Activated CD4-positive, alpha-beta T cell treated with anti-CD3 and anti-CD28 coated beads, Interleukin-2, amount 50 U/mL, for 4 hours (primary cell): ENCODE measurements at regions not wholly inside any gene's neighbourhood (a gene's known extent, or its start where the extent isn't known, plus 50 kb on each side); places are given as distances from the start of the nearest gene placed in this dataset.

Experiments used
- DNase-seq, 2 experiments: peaks; one replicate each; pipeline ENCODE4 v3.0.0-alpha.2; 2020

DNA sequence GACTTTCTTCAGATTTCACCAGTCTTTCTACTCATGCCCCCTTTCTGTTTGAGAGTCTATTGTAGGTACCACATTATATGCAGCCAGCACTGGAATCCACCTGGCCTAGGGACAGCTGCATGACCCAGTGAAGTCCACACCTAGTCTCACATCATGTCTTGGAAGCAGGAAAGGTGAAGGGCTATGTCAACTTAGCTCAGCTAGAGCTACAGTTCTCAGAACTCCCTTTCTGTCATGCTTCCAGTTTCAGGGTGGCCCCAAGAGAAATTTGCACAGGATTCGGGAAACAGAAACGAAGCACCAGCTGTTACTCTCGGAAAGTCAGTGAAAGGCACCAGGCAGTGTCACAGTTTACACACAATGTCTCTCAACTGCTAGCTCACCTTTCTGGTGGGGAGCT lies 51.6 kb upstream of the NLRP1 start:
- no peak for DNase-seq

DNA sequence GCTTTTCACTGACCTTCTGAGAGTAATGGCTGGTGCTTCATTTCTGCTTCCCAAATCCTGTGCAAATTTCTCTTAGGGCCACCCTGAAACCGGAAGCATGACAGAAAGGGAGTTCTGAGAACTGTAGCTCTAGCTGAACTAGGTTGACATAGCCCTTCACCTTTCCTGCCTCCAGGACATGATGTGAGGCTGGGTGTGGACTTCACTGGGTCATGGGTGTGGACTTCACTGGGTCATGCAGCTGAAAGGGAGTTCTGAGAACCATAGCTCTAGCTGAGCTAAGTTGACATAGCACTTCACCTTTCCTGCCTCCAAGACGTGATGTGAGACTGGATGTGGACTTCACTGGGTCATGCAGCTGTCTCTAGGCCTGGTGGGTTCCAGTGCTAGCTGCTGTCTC lies 54.3 kb upstream of the NLRP1 start:
- no peak for DNase-seq

DNA sequence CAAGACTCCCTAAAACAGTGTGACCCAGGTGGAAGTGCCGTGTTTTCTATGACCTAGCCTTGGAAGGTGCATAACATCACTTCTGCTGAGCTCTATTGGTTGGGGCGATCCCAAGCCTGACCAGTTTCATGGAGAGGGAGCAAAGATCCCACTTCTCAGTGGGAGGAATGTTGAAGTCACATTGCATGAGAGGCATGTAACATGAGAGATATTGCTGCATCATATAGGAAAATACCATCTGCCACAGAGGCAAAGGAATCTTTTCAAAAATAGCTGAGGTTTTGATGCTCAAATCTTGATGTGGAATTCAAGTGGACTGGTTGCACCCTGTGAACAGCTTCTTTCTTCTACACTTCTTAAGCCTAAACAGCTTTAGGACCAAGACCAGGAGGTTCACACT lies 56.4 kb upstream of the NLRP1 start:
- no peak for DNase-seq

DNA sequence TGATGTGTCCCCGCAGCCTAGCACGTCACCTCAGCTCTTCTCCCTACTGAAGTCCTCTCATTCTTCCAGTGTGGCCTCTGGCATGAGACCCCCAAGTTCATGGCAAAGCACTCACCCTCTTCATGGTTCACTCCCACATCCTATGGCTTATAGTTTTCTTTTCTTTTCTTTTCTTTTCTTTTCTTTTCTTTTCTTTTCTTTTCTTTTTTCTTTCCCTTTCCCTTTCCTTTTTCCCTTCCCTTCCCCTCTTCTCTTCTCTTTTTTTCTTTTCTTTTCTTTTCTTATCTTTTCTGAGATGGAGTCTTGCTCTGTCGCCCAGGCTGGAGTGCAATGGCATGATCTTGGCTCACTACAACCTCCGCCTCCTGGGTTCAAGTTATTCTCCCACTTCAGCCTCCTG lies 58.4 kb upstream of the NLRP1 start:
- no peak for DNase-seq

DNA sequence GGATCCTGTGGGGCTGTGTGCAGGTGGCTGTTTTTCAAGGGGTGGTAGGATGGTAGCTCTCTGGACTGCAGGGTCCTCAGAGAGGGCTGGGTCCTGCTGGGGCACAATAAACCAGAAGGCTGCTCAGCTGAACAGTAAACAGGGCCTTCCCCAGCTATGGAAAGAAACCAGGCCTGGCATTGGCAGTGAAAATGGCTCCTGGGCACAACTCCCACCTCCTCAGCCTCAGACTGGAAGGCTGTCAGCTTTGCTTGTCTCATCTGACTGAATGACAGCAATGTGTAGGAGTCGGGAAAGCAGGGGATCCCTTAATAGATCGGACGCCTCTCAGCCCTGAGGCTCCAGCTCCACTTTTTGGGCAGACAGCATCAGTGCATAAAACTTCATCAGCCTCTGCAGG lies 59.8 kb upstream of the NLRP1 start:
- DNase-seq: no peak

DNA sequence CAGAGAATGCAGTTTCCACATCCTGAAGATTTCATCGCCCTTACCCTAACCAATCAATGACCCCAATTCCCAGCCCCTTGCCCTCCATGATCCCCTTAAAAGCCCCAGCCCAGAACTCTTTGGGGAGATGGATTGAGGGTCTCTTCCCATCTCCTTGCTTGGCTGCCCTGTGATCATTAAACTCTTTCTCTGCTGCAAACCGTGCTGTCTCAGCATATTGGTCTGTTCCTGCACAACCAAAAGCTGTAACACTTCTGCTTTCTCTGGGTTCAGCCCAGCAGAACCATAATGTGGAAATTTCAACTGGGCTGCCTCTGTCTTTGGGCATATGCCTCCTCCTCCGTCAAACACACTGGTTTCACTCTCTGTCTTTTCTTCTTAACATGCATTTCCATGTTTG lies 67.0 kb upstream of the NLRP1 start:
- DNase-seq: no peak

DNA sequence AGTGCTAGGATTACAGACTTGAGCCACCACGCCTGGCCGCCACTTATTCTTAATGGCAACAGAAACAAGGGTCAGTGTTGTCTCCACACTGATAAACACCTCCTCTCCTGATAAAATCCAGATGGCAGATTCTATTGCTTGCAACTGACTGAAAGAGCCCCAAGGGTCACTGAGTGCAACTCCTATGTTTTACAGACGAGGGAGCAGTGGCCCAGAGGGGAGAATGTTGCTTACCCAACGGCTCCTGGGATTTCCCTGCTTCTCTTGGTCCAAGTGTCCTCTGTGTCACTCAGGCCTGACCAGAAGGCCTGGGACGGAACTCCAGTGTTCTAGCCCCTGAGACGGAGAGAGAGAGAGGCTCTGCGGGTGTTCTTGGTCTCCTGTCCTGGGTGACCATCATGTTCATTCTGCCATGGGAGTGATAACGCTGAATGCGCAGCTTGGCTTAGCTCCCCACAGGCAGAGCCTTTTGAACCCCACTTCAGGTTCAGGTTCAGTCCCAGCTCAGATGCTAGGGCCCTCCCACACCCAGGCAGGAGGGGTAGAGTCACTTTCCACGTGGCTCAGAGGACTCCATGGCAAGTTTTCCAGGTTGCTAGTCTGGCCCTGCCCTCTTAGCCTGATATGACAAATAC lies 77.3 kb upstream of the NLRP1 start:
- DNase-seq: no peak

DNA sequence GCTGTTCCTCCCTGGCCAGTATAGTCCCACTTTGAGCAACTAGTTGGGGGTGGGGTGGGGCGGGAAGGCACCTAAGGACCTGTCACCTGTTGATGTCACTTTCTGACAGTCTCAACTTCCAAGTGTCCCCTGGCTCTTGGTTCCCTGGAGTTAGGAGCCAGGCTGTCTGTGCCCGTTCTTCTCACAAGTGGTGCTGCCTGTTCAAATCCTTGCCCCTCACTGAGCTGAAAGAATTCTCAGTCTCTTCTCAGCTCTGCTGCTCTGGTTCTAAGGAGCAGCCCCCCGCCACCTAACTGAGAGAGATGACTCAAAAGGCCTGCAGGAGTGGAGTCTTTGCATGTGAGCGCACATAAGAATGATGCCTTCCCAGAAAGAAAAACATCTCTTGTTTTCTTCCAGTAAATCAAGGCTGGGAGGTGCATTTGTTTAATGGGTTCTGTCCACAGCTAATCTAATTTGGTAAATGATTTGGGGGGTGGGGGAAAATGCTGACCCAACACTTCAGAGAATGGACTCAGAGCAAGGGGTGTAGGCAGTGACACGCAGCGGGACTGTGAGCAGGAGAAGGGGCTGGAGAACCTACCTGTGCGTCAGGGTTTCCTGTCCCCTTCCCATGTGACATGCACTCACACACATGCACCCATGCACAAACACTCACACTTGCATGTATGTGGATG lies 78.2 kb upstream of the NLRP1 start:
- DNase-seq: no peak

DNA sequence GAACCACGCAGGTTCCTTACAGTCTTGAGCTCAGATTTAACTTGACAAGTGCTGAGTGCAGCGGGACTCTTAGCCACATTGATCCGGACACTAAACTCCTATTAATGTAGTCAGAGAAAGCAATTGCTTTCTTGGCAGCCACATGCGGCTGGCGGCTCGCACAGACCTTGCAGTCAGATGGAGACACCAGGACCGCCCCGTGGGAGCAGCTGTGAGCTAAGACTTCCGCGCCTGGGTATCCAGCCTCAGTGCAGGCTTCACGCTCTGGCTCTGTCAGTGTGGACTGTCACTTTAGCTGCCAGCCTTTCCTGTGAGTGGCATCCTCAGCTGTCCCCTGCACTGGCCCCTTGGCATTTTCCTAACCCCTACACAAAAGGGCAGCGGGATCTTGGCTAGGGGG lies 80.9 kb upstream of the NLRP1 start:
- no peak for DNase-seq

DNA sequence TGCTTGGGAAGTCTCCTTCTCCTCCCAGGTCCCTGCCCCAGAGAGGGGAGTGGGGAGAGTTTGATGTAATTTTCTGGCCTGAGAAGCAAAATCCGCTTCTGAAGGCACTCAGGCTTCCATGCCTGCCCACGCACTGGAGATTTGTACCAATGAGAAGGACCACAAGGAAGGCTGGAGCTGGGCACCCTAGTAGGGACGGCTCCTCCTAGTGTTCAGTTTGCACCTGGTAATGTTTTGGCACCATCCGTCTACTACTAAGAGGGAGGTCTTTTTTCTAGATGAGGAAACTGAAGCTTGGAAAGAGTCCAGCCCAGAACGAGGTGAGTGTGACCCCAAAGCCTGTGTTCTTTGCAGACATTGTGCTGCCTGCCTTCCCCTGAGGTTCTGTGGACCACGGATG lies 83.6 kb upstream of the NLRP1 start:
- no peak for DNase-seq

DNA sequence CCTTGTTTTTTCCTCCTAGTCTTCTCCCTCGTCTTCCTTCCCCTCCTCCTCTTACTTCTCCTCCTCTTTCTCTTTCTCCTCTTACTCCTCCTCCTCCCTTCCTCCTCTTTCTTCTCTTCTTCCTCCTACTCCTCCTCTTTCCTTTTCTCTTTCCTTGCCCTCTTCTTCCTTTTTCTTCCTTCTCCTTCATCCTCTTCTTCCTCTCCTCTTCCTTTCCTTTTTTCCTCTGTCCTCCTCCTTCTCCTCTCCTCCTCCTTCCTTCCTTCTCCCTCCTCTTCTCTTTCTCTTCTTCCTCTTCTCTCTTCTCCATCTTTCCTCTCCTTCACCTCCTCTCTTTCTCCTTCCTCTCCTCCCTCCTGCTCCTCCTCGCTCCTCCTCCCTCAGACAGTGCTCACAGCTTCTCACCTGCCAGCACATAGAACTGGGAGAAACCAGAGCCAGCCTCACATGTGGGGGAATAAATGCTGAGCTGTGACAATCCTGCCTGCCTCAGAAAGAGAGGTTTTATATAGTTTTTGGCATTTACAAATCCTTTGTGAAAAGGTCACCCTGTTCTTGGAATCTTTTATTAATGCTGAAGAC lies 84.3 kb upstream of the NLRP1 start:
- no peak for DNase-seq

DNA sequence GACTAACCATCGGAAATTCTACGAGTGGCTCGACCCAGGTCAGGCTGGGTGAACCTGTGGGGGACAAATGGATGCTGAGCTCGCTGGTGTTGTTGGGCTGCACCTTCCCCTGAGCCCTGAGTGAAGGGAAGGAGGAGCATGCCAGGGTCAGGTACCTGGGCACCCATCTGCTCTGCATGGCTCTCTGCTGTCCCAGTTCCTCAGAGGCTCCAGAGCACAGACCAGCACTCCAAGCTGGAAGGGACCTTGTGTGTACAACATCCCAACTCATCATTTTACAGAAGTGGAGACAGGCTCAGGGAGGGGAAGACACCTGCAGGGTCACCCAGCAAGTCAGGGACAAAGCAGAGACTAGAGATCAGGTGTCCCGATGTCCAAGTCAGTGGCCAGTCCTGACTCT lies 84.9 kb upstream of the NLRP1 start:
- no peak for DNase-seq

DNA sequence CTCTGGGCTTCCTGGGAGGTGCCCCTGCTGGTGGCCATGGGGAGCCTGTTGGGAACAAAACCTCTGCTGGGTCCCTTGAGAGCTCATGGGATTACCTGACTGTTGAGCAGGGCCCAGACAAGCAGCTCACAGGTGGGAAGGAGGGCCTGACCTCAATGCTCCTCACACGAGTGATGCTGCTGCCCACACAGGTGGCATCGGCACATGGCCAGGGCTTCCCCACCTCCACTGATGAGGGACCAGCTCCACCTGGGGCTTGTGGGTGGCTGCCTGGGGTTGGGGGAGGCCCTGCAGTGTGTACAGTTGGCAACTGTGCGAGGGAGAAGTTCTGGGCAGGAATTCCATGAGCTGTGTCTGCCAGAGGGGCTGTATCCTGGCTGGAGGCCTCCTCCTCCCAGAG lies 87.8 kb upstream of the NLRP1 start:
- no peak for DNase-seq

DNA sequence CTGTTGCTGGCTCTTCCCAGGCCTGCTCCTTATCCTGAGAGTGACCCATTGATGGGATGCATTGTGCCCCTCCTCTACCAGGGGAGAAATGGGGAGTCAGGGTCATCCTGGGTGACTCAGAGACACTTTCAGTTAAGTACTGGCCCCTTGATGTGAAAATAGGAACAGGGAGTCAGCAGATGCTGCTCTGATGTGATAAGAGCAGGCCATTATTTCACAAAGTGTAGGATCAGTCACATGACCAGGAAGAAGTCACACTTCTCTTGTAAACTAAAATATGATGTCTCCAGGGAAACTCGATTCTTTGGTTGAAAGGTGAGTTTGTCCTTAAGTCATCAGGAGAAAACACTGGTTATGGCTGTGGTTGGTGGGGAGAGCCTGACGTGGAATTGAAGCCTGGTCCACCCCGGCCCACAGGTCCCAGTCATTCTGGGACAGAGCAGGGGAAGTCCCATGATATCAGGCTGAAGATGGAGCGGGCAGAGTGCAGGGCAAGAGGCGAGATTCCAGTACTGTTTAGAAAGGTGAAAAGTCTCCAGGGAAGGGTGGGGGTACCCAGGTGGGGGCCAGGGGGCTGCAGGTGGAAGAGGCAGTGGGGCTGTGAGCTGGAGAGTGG lies 88.6 kb upstream of the NLRP1 start:
- no peak for DNase-seq

DNA sequence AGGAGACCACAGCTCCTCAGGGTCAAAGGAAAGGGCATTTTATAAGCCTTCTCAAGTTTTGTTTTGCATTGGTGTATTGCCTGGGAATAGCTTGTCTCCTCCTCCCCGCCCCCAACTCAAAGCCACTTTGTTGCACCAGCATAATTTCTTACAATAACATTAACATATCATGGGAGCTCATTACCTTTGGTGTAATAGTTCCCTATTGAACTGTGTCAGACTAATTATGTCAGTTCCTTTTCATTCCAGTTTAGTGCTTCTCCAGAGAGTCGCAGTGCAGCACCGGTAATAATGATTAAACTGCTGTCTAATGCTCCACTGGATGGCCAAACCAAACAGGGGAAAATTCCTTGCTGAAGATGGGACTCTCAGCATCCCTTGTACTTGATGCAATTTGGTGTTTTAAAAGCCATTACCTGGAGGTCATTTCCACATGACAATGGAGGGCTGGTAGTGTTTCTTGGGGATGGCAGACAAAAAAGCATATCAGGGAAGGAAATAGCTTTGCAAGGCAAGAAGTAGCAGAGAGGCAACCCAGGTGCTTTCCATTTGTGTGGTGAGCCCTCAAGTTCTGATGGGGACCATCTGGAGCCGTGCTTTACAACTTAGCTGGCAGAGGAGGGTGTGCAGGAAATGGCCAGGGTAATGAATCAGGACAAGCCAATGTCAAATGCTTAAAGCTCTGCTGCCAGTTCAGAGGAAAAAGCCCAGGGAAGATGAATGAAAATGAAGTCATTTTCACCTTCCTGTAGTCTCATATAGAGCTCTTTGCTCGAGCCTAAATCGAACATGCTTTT lies 91.5 kb upstream of the NLRP1 start:
- DNase-seq: no peak

DNA sequence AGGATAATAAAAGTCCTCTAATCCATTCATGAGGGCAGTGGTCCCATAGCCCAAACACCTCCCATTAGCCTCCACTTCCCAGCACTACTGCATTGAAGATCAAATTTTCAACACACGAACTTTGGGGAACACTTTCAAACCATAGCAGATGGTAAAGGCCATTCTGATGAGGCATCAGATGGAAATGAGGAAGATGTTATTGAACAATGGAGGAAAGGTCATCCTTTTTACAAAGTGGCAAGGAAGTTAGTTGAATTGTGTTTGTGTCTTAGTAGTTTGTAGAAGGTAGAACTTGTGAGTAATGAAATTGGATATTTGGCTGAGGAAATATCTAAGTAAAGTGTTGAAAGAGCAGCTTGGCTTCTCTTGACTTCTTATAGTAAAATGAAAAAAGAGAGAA lies 93.3 kb upstream of the NLRP1 start:
- no peak for DNase-seq

DNA sequence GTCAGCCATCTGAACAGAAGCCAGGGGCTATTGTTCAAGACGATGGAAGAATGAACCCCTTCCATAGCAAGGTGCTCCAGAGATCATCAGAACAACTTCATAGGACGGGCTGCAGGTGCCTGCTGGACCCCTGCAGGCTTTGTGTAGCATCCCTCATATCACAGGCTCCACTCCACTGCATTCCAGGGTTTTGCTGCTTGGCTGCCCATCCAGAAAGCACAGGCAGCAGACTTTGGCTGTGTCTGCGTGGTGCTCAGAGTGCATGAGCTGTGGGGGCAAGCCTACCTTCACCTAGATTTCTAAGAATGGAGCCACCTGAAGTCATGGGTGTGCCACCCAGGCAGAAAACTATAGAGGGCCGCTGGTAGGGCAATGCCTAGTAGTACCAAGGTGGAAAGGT lies 93.9 kb upstream of the NLRP1 start:
- DNase-seq: no peak

DNA sequence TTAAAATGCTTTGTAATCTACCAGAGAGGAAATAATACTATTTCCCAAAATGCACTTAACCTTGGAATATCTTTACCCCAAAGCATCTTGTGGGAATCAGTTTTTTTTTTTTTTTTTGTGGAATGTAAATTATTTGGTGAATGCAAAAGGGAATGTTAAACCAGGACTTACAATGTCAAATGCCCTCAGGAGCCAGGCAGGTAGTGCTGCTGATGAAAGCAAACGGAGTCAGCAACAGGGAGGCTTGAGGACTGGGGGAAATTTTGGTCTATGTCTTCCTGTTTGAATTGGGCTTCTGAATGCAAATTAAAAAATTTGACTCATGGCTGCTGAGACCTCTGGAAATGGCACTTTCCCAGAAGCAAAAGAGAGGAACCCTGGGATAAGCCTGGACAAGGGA lies 96.5 kb upstream of the NLRP1 start:
- DNase-seq: no peak

DNA sequence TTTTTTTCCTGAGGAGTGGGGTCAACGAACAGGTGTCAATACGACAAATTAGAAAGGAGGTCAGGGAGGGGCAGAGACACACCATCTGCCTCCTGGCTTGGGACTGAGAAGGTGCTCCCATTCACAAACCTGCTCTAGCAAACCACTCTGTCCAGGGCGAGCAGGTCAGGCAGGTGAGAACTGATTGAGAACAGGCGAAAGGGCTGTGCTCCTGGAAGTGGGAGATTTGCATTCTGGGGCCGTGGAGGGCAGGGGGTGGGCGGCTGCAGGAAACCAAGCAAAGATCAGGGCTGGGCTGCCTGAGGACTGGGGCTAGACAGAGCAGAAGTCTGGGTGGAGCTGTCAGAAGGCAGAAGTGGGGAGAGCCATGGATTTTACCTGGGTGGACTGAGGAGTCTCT lies 98.9 kb upstream of the NLRP1 start:
- DNase-seq: no peak

DNA sequence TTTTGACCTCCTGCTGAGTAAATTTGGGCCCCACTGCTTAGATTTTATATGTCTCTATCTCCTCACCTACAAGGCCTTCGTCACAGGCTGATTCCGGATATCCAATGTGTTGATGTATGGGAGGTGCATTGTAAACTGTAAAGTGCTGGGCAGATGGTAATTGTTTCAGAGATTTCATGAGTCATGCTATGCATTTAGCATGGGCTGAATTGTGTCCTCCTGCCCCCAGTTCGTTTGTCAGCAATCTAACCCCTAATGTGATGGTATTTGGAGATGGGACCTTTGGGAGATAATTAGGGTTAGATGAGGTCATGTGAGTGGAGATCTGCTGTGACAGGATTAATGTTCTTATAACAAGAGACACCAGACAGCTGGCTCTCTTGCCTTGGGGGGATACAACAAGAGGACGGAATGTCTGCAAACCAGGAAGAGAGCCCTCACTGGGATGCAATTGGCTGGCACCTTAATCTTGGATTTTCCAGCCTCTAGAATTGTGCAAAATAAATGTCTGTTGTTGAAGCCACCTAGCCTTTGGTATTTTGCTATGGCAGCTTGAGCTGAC lies 101.8 kb upstream of the NLRP1 start:
- no peak for DNase-seq

DNA sequence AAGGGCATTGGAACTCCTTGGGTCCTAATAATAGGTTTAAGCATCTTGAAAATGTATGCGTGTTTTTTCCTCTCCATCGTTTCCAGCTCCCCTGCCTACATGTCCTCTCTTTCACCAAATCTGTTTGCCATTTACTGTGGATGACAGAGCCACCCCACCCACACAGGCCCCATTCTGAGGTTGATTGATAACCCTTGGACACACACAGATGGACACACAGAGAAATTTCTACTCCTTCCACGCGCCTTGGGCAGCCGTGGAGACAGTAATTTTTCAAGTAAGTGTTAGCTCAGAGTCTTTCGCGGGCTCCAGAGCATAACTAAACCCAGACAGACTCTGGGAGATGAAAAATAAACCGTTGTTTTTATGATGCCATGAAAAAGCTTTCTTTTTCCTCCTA lies 103.3 kb upstream of the NLRP1 start:
- no peak for DNase-seq

DNA sequence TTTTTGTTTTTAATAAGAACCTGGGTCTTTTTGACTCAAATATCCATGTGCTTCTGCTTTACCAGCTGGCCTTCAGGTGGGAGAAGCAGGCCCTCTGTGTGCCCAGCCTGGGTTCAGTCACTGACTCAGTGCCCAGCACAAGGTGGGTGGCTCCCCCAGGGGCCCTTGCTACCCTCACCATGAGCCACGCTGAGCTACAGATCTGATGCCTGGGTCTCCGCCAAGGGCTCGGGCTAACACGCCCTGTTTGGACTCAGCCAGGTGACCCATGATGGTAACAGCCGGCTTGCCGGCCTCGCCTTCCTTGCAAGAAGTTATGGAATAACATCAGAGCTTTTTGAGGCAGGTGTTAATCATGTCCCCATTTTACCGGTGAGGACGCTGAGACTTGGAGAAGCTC lies 109.5 kb upstream of the NLRP1 start:
- DNase-seq: no peak

DNA sequence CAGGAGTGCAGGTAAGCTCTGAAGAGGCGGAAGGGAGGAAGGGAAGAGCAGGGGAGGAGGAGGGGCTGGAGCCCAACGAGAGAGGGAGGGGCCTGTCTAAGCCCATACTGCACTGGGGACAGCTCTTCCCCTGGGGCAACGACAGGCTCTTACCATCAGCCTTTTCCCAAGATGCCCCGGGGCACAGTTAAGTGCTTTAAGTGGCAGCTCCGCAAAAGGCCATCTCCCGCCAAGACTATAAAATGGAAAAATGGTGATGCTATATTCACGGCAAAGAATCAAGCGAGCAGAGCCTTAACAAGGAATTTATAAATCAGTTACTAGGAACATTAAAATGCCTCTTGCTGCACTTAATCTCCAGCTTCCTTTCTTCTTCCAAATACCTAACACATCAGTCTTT lies 110.2 kb upstream of the NLRP1 start:
- no peak for DNase-seq
